Trophoblast cell (in vitro differentiated cells and primary cell): ENCODE measurements at regions not wholly inside any gene's neighbourhood (a gene's known extent, or its start where the extent isn't known, plus 50 kb on each side); places are given as distances from the start of the nearest gene placed in this dataset.
"Not testable (repeated sequence)": the region's sequence is repeated elsewhere in the genome, so short reads cannot be mapped to it uniquely, and the experiment has no call there.

Experiments used
- DNase-seq, 2 donors: peaks; one replicate each; pipeline ENCODE4 v3.0.0-alpha.2; 2016
- H2AFZ ChIP-seq: 2 replicates; pipeline ENCODE4 v1.6.1; 2013; ENCODE audit warnings: low read length, moderate library complexity, mild to moderate bottlenecking; ENCODE audit not compliant: insufficient read depth, poor library complexity
- H2AK5ac ChIP-seq: 2 replicates; pipeline ENCODE4 v1.6.1; 2013; ENCODE audit warnings: mild to moderate bottlenecking, low read length
- H2BK120ac ChIP-seq: 2 replicates; pipeline ENCODE4 v1.6.1; 2013; ENCODE audit warnings: low read length, mild to moderate bottlenecking, moderate library complexity; ENCODE audit not compliant: insufficient read depth, poor library complexity
- H2BK12ac ChIP-seq: 2 replicates; pipeline ENCODE4 v1.6.1; 2013; ENCODE audit warnings: mild to moderate bottlenecking, low read length, moderate library complexity
- H2BK5ac ChIP-seq: 2 replicates; pipeline ENCODE4 v1.6.1; 2013; ENCODE audit warnings: low read length, low read depth, moderate library complexity, mild to moderate bottlenecking; ENCODE audit not compliant: poor library complexity
- H3K14ac ChIP-seq: 2 replicates; pipeline ENCODE4 v1.6.1; 2013; ENCODE audit warnings: mild to moderate bottlenecking, low read length
- H3K18ac ChIP-seq: 2 replicates; pipeline ENCODE4 v1.6.1; 2013; ENCODE audit warnings: mild to moderate bottlenecking, low read length
- H3K23ac ChIP-seq: 2 replicates; pipeline ENCODE4 v1.6.1; 2013; ENCODE audit warnings: low read length
- H3K27ac ChIP-seq: 2 replicates; pipeline ENCODE4 v1.5.1; 2013; ENCODE audit warnings: low read depth, mild to moderate bottlenecking, inconsistent platforms, low read length, moderate library complexity
- H3K27me3 ChIP-seq: 2 replicates; pipeline ENCODE4 v1.6.1; 2013; ENCODE audit warnings: inconsistent platforms, mild to moderate bottlenecking, low read length, moderate library complexity; ENCODE audit not compliant: insufficient read depth
- H3K36me3 ChIP-seq, 2 experiments: 1 replicate in 1 of 2; 2 replicates in 1 of 2; pipeline ENCODE4 v1.6.1; 2013; ENCODE audit warnings: low read length in 2 of 2, mild to moderate bottlenecking in 2 of 2, moderate library complexity in 1 of 2; ENCODE audit not compliant: insufficient read depth in 2 of 2, control insufficient read depth in 1 of 2
- H3K4ac ChIP-seq: 2 replicates; pipeline ENCODE4 v1.6.1; 2013; ENCODE audit warnings: low read depth, mild to moderate bottlenecking, low read length, moderate library complexity
- H3K4me1 ChIP-seq, 2 experiments: 1 replicate in 1 of 2; 2 replicates in 1 of 2; pipeline ENCODE4 v1.6.1; 2013; ENCODE audit warnings: low read length in 2 of 2, mild to moderate bottlenecking in 2 of 2, moderate library complexity in 1 of 2; ENCODE audit not compliant: insufficient read depth in 2 of 2, control insufficient read depth in 1 of 2
- H3K4me2 ChIP-seq: 2 replicates; pipeline ENCODE4 v1.6.1; 2013; ENCODE audit warnings: inconsistent platforms, mild to moderate bottlenecking, low read length, moderate library complexity
- H3K4me3 ChIP-seq: 2 replicates; pipeline ENCODE4 v1.5.1; 2013; ENCODE audit warnings: mild to moderate bottlenecking, low read depth, low read length, inconsistent platforms
- H3K79me1 ChIP-seq: one replicate; pipeline ENCODE4 v1.6.1; 2013; ENCODE audit warnings: low read length
- H3K79me2 ChIP-seq: 2 replicates; pipeline ENCODE4 v1.6.1; 2013; ENCODE audit warnings: low read length, mild to moderate bottlenecking; ENCODE audit not compliant: control insufficient read depth, insufficient read depth, poor library complexity
- H3K9ac ChIP-seq: 2 replicates; pipeline ENCODE4 v1.6.1; 2013; ENCODE audit warnings: mild to moderate bottlenecking, low read length
- H3K9me3 ChIP-seq: 2 replicates; pipeline ENCODE4 v1.6.1; 2013; ENCODE audit warnings: low read depth, mild to moderate bottlenecking, control low read depth, inconsistent platforms, low read length; ENCODE audit not compliant: insufficient read depth
- H4K12ac ChIP-seq: 2 replicates; pipeline ENCODE4 v1.6.1; 2013; ENCODE audit warnings: low read depth, mild to moderate bottlenecking, low read length, moderate library complexity
- H4K8ac ChIP-seq: 2 replicates; pipeline ENCODE4 v1.6.1; 2013; ENCODE audit warnings: low read depth, mild to moderate bottlenecking, low read length, moderate library complexity
- H4K91ac ChIP-seq: one replicate; pipeline ENCODE4 v1.6.1; 2013; ENCODE audit warnings: low read depth, mild to moderate bottlenecking, low read length, moderate library complexity
- whole genome bisulfite sequencing: extraction: QIAGEN DNeasy Blood & Tissue Kit; methylation state at CpG from one replicate; pipeline ENCODE4 v1.1.7; 2013; ENCODE audit warnings: missing lambda C conversion rate; ENCODE audit not compliant: insufficient read length, insufficient coverage; ENCODE audit errors: extremely low coverage; 5-methylcytosine and 5-hydroxymethylcytosine counted together

DNA sequence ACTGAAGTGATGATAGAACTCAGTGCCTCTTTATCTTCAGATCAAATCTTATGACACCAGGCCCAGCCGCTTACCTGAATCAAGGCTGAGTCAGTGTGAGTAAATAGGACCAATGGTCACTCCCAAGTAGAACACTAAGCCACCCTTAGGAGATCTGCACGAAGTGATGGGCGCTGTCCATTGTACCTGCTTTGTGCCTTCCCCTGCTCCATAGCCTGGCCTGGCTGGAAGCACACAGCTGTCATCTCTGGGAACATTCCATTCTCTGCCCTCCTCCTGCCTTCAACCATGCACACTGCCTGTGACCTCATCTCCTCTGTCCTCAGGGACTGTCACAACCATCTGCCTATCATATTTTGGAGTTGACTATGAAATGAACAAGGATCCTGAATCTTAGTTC is 279.5 kb upstream of the ASIC2 start:
- no peaks in the 10 kb centered on the region for H3K4me1 ChIP-seq
- no CpG with 5 or more reads among the region's 3 CpGs for WGBS
- H4K91ac ChIP-seq = no peak overlapping the region
- no peak overlapping the region for H2AFZ ChIP-seq
- no peak overlapping the region for H4K8ac ChIP-seq
- no peak overlapping the region for H3K4ac ChIP-seq
- H3K18ac ChIP-seq = no peak overlapping the region
- H4K12ac ChIP-seq = no peak overlapping the region
- no peak overlapping the region for H2AK5ac ChIP-seq
- H3K14ac ChIP-seq = no peak overlapping the region
- peaks cover 2% of the 10 kb centered on the region for H3K9me3 ChIP-seq
- no peaks in the 10 kb centered on the region for H3K79me2 ChIP-seq
- no peak overlapping the region for H3K4me2 ChIP-seq
- H3K27ac ChIP-seq = no peak overlapping the region
- H3K9ac ChIP-seq = no peak overlapping the region
- H2BK120ac ChIP-seq = no peak overlapping the region
- no peaks in the 10 kb centered on the region for H3K27me3 ChIP-seq
- no peak overlapping the region for H2BK12ac ChIP-seq
- H2BK5ac ChIP-seq = no peak overlapping the region
- H3K23ac ChIP-seq = no peak overlapping the region
- H3K4me3 ChIP-seq = no peak overlapping the region
- H3K79me1 ChIP-seq = no peaks in the 10 kb centered on the region
- no peaks in the 10 kb centered on the region for H3K36me3 ChIP-seq
- DNase-seq = peak; percentile 93

DNA sequence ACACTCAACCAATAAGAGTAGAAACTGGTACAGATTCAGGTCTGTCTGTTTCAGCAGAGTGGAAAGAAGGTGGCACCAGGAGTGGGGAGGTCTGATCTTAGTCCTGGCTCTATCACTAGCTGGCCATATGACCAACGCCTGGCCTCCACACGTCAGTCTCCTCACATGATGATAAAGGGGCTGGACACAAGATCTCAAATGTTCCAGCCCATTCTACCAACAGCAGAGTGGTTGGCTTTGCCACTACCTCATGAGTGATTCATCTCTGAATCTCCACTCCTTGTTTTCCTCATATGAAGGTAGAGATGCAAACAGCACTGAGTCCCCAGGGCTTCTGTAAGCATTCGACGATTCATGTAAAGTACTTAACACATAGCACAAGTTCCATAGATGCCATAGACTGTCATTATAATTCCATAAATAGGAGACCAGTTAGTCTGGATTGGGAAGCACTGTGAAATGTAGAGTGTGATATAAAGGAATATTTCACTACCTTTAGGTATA is 281.9 kb upstream of the ASIC2 start:
- no peak overlapping the region for H4K91ac ChIP-seq
- no peaks in the 10 kb centered on the region for H3K4me1 ChIP-seq
- H3K27ac ChIP-seq = no peak overlapping the region
- no peak overlapping the region for H2AK5ac ChIP-seq
- no peak overlapping the region for H3K14ac ChIP-seq
- H2BK12ac ChIP-seq = no peak overlapping the region
- peaks cover 1% of the 10 kb centered on the region for H3K9me3 ChIP-seq
- H3K4me3 ChIP-seq = no peak overlapping the region
- no peak overlapping the region for H3K4me2 ChIP-seq
- no peak overlapping the region for H3K23ac ChIP-seq
- no peak overlapping the region for H4K12ac ChIP-seq
- no peak overlapping the region for H2BK120ac ChIP-seq
- no peaks in the 10 kb centered on the region for H3K79me2 ChIP-seq
- no CpG with 5 or more reads among the region's 4 CpGs for WGBS
- peak; percentile 92 to 93 for DNase-seq
- no peaks in the 10 kb centered on the region for H3K27me3 ChIP-seq
- no peak overlapping the region for H3K4ac ChIP-seq
- no peaks in the 10 kb centered on the region for H3K79me1 ChIP-seq
- H3K36me3 ChIP-seq = no peaks in the 10 kb centered on the region
- H2AFZ ChIP-seq = no peak overlapping the region
- H4K8ac ChIP-seq = no peak overlapping the region
- H3K18ac ChIP-seq = no peak overlapping the region
- no peak overlapping the region for H2BK5ac ChIP-seq
- no peak overlapping the region for H3K9ac ChIP-seq

DNA sequence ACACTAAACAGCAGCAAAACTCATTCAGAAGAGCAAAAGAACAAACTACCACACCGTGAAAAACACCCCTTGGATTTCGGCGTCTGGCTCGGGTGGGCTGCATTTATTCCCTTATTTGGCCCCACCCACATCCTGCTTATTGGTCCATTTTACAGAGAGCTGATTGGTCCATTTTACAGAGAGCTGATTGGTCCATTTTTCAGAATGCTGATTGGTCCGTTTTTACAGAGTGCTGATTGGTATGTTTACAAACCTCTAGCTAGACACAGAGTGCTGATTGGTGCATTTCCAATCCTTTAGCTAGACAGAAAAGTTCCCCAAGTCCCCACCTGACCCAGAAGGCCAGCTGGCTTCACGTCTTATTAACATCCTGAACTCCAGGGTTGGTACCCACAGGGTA is 286.6 kb upstream of the ASIC2 start:
- not testable (repeated sequence) for H4K91ac ChIP-seq, H3K9me3 ChIP-seq, H3K79me1 ChIP-seq, H3K4ac ChIP-seq, H3K4me3 ChIP-seq, H3K36me3 ChIP-seq, H3K9ac ChIP-seq, H2BK12ac ChIP-seq, H3K79me2 ChIP-seq, H3K4me1 ChIP-seq, H2AK5ac ChIP-seq, H4K12ac ChIP-seq, DNase-seq, H2BK5ac ChIP-seq, H2AFZ ChIP-seq, H3K4me2 ChIP-seq, H3K23ac ChIP-seq, H4K8ac ChIP-seq, H3K14ac ChIP-seq, H3K18ac ChIP-seq, H2BK120ac ChIP-seq, H3K27me3 ChIP-seq, H3K27ac ChIP-seq
- WGBS = no CpG with 5 or more reads among the region's 6 CpGs

DNA sequence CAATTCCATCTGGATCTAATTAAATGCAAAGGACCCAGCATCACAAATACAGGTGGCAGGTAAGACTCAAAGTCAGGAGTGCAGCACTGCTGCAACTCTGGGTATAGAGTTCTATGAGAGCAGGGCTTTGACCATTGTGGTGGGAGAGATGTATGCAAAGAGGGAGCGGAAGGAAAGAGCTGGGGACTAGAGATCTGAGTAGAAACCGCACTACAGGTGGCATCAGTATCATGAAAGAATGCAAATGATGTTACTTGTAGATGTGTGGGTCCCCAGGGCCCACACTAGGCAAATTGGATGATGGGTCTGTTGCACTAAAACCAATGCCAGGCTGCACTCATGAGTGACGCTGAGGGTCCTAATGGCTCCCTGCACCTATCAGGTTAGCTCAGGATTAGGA is 287.1 kb upstream of the ASIC2 start:
- Histone ChIP-seq H3K27me3 (no peaks in the 10 kb centered on the region), H2BK120ac (no peak overlapping the region), H4K8ac (no peak overlapping the region), H3K79me1 (no peaks in the 10 kb centered on the region), H3K36me3 (no peaks in the 10 kb centered on the region), H3K9me3 (peaks cover 3% of the 10 kb centered on the region), H3K79me2 (no peaks in the 10 kb centered on the region), H3K4ac (no peak overlapping the region), H2AFZ (no peak overlapping the region), H3K4me1 (no peaks in the 10 kb centered on the region), H2BK5ac (no peak overlapping the region), H3K4me3 (no peak overlapping the region), H3K9ac (no peak overlapping the region), H2AK5ac (no peak overlapping the region), H3K18ac (no peak overlapping the region), H3K4me2 (no peak overlapping the region), H3K14ac (no peak overlapping the region), H4K91ac (no peak overlapping the region), H3K23ac (no peak overlapping the region), H4K12ac (no peak overlapping the region), H2BK12ac (no peak overlapping the region), H3K27ac (no peak overlapping the region)
- WGBS = no CpG with 5 or more reads among the region's 3 CpGs
- no peak for DNase-seq
